ENCODE measurements at regions not wholly inside any gene's neighbourhood (a gene's known extent, or its start where the extent isn't known, plus 50 kb on each side); places are given as distances from the start of the nearest gene placed in this dataset.

DNA sequence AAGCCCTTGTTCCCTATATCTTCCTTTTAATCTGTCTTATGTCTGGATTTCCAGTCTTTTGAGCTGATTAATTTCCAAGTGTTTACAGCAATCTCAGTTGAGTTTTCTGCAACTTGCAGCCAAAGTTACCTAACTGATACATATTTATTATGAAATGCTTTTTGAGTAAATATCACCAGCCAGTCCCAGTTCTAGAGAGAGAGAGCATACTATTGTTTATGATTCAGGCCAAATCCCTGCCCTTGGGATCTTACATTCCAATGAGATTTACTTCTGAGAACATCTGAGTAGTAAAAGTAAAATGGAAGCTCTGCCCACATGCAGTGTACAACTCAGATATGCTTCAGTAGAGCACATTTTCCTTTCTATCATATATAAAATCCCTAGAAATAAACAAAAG, 661.7 kb downstream of the KCTD16 start:
- Histone ChIP-seq H3K9me3 (replicated peaks; ENCODE audit: control insufficient read depth, insufficient read depth, low read depth, low read length) (no peaks in the 10 kb centered on the region), H4K20me1 (replicated peaks; ENCODE audit: control insufficient read depth, insufficient read depth, low read length) (no peaks in the 10 kb centered on the region), H3K4me3 (no peak overlapping the region), H3K27me3 (ENCODE audit: control insufficient read depth in 2 of 2, insufficient read depth in 2 of 2, low read length in 2 of 2) (no peaks in the 10 kb centered on the region), H3K4me2 (ENCODE audit: insufficient read depth, low read length) (no peak overlapping the region), H3K27ac (ENCODE audit: extremely low read depth, low read depth, low read length) (no peak overlapping the region), H3K79me2 (ENCODE audit: control insufficient read depth, insufficient read depth, low read length) (no peaks in the 10 kb centered on the region), H3K9ac (ENCODE audit: insufficient read depth in 1 of 2, low read depth in 2 of 2, low read length in 2 of 2) (no peak overlapping the region), H3K4me1 (replicated peaks in 1 of 2; ENCODE audit: control insufficient read depth in 2 of 2, insufficient read depth in 2 of 2, low read length in 2 of 2) (no peaks in the 10 kb centered on the region), H3K36me3 (ENCODE audit: control insufficient read depth, insufficient read depth, low read length) (no peaks in the 10 kb centered on the region), H3K9me1 (ENCODE audit: control insufficient read depth, insufficient read depth, low read length) (no peaks in the 10 kb centered on the region), H2AFZ (ENCODE audit: low read depth, low read length) (no peak overlapping the region)
- TF ChIP-seq DPF2 (IDR thresholded peaks at IDR 0.05) (no peak), HSF4 (CRISPR knock-in tag; IDR thresholded peaks at IDR 0.05; ENCODE audit: borderline replicate concordance) (no peak), MCM3 (IDR thresholded peaks at IDR 0.05) (no peak), CBX8 (IDR thresholded peaks at IDR 0.05; ENCODE audit: borderline replicate concordance, extremely low read depth, low read depth, low read length, poor library complexity, severe bottlenecking) (no peak), GTF2A2 (tag; IDR thresholded peaks at IDR 0.05) (no peak), HMG20B (CRISPR knock-in tag; IDR thresholded peaks at IDR 0.05) (no peak), BRD4 (IDR thresholded peaks at IDR 0.05) (no peak), YBX1 (IDR thresholded peaks at IDR 0.05) (no peak), HNRNPUL1 (IDR thresholded peaks at IDR 0.05; ENCODE audit: low read length) (no peak), UBTF (IDR thresholded peaks at IDR 0.05; ENCODE audit: borderline replicate concordance in 1 of 2, low read depth in 2 of 2, low read length in 2 of 2) (no peak), HBP1 (CRISPR knock-in tag; IDR thresholded peaks at IDR 0.05) (no peak), ZNF717 (CRISPR knock-in tag; IDR thresholded peaks at IDR 0.05) (no peak), MAFK (IDR thresholded peaks at IDR 0.05; ENCODE audit: low read length) (no peak)
- TF ChIP-seq, protein P1, sequence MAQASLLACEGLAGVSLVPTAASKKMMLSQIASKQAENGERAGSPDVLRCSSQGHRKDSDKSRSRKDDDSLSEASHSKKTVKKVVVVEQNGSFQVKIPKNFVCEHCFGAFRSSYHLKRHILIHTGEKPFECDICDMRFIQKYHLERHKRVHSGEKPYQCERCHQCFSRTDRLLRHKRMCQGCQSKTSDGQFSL (CRISPR knock-in tag; IDR thresholded peaks at IDR 0.05) = no peak
- TF ChIP-seq, protein P1 (tag; IDR thresholded peaks at IDR 0.05) = no peak
- TF ChIP-seq, protein P2, sequence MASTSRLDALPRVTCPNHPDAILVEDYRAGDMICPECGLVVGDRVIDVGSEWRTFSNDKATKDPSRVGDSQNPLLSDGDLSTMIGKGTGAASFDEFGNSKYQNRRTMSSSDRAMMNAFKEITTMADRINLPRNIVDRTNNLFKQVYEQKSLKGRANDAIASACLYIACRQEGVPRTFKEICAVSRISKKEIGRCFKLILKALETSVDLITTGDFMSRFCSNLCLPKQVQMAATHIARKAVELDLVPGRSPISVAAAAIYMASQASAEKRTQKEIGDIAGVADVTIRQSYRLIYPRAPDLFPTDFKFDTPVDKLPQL (IDR thresholded peaks at IDR 0.05; ENCODE audit: extremely low read depth, insufficient read length) = no peak
- TF ChIP-seq, protein P3, sequence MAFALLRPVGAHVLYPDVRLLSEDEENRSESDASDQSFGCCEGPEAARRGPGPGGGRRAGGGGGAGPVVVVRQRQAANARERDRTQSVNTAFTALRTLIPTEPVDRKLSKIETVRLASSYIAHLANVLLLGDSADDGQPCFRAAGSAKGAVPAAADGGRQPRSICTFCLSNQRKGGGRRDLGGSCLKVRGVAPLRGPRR (CRISPR knock-in tag; IDR thresholded peaks at IDR 0.05) = no peak
- DNase-seq (ENCODE audit: extremely low read depth in 1 of 4, low spot score in 3 of 4) (no peak), FAIRE-seq (no peak), ATAC-seq (no peak)
- ChIA-PET CTCF (ENCODE audit: low intra/inter-chr PET ratio) (no interaction called here), POLR2A (no interaction called here)
- in situ Hi-C loops (cut with MboI) = no loop called here
- intact Hi-C loops (cut with micrococcal nuclease) = no loop called here
- BruUV-seq (replicated peaks) = no TSS peak

Data from K562 (cell line).